WTC11 (cell line): ENCODE measurements at regions not wholly inside any gene's neighbourhood (a gene's known extent, or its start where the extent isn't known, plus 50 kb on each side); places are given as distances from the start of the nearest gene placed in this dataset.

Source experiments
- ATF2 ChIP-seq: sonication (generic); formaldehyde crosslinking; IDR thresholded peaks from 2 replicates; pipeline ENCODE4 v1.8.1; 2022; ENCODE audit warnings: low read depth, missing genetic modification reagents, borderline replicate concordance
- CTCF ChIP-seq: fragments of 200-600 bp; IDR thresholded peaks from 2 replicates; pipeline ENCODE4 v1.8.0; 2022; ENCODE audit warnings: antibody characterized with exemption
- NR2C2 ChIP-seq: sonication (generic); formaldehyde crosslinking; IDR thresholded peaks from 2 replicates; pipeline ENCODE4 v1.8.0; 2022; ENCODE audit warnings: mild to moderate bottlenecking, missing genetic modification reagents
- SOX15 ChIP-seq: fragments of 250-450 bp; sonication (Bioruptor Pico); IDR thresholded peaks from 2 replicates; pipeline ENCODE4 v1.9.0; 2021; ENCODE audit warnings: mild to moderate bottlenecking

DNA sequence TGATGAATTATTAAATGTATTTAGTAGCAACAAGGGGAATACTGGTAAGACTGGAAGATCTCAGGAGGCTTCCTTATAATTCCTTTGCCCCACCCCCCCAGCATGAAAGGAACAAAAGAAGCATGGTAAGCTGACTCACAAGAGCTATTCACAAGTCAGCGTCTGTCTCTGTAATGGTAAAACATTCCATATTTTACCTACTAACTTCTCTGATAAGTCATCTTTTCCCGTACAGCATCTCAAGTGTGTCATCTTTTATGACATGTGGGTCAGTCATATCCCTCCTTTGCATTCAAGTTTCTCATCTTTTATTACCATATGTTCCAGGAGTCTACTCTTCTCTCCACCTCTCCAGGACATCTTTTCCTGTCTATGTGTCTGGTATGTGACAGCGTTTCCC, 241.3 kb downstream of the PLA2G4A start:
- TF ChIP-seq CTCF: no peak
- TF ChIP-seq NR2C2 (CRISPR knock-in tag): no peak
- no peak for TF ChIP-seq SOX15
- no peak for TF ChIP-seq ATF2 (CRISPR knock-in tag)
